ENCODE measurements at regions not wholly inside any gene's neighbourhood (a gene's known extent, or its start where the extent isn't known, plus 50 kb on each side); places are given as distances from the start of the nearest gene placed in this dataset.
"Not testable (repeated sequence)": the region's sequence is repeated elsewhere in the genome, so short reads cannot be mapped to it uniquely, and the experiment has no call there.

DNA sequence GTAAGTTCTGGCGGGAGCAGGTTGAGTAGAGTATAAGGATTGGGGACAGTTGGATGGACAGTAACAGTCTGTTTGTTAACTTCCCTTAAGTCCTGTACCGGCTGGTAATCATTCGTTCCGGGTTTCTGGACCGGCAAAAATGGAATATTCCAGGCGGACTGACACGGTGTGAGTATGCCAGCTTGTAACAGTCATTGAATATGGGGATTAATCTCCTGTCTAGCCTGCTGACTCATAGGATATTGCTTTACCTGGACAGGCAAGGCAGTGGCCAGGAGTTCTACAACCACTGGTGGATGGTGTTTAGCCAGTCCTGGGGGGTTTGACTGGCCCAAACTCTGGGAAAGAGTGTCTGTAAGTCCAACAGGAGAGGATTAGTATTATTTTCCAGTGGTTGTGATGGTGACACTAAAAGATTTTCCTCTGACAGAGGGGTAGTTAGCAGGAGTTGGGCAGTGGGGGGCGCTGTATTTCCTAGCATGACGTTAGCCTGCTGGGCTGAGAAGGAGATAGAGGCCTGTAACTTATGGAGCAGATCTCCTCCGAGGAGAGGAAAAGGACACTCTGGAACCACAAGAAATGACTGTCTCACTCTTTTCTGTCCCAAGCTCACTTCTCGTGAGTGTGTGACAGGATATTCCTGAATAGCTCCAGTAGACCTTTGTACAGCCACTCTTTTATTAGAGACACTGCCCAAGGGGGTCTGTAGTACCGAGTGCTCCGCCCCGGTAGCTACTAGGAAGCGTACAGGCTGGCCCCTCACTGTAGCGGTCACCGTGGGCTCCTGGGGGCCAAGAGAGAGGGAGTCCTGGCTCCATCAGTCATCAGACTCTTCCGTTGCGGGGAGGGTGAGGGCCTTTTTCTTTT is 152.2 kb downstream of the TRIM27 start:
- DNase-seq: no peak

GRCh38 chr6:28772480-28773381 is 151.1 kb downstream of the TRIM27 start:
- no peak for DNase-seq

- no peak for DNase-seq
These were observed 149.3 kb downstream of the TRIM27 start for GRCh38 chr6:28774292-28775051.

DNA sequence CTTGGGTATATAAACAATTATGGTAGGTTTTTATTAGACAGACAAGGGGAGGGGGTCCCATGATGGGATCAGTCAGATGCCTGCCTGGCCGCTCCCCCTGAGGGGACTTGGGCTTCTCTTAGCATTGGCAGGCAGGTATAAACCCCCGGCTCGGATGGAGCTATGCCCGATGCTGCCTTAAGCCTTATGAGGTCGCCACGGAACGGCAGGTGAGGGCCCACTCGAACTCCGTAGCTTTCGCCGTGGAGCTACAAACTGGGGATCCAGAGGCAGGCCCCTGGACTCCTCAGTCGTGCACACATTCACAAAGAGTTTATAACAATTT is 148.8 kb downstream of the TRIM27 start:
- no peak for DNase-seq

- DNase-seq: no peak
These were observed 148.2 kb downstream of the TRIM27 start for GRCh38 chr6:28775405-28776129.

DNA sequence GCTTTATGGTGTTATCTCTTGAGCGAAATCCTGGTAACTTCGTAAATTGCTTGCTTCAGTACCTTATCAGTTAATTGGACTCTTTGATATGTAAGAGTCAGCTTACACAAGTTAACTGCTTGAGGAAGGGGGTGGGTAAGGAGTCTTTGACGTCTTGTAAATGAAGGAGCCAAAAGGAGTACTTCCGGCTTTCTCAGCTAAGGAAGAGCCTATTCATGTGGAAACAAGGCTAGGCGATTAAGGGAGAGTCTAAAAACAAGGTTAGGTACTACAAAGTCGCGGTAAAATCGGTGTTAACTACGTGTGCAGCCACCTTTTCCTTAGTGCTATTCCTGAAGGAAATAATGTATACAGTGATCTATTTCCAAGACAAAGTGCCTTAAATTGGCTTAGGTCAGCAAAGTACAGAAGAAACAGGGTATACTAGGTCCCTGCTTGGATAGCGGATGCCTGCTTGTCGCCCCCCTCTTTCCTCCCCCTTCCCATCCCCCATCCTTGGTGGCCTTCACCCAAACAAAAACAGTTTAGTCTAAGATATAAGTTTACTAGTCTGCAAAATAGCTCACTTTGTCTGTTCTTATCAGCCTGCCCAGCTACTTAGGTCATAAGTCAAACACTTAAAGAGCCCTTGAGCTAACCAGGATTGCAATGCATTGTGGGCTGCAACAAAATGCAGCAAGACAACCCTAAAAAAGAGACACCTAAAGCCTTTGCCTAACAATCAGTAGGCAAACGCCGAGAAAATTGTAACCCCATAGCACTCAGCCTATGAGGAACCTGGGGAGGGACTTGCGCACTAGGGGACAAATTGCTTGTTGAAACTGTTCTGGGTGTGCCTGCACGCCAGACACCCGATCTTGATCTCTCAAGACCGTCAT is 147.3 kb downstream of the TRIM27 start:
- no peak for DNase-seq

DNA sequence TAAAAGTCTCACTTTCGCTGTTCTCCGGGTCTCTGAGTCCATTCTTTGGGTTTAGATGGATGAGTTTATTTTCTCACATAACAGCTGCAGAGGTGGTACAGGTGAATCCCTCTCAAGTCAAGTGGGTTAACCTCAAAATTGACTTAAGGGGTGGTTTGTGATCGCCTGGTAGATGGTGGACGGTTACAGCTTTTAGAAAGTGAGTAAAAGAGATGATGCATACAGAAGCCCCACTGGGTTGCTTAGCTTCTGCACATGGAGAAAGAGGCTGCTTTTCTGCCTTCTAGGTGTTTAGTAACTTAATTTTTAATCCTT is 146.7 kb downstream of the TRIM27 start:
- DNase-seq: no peak

GRCh38 chr6:28782113-28782673 is 141.6 kb downstream of the TRIM27 start:
- DNase-seq: no peak

DNA sequence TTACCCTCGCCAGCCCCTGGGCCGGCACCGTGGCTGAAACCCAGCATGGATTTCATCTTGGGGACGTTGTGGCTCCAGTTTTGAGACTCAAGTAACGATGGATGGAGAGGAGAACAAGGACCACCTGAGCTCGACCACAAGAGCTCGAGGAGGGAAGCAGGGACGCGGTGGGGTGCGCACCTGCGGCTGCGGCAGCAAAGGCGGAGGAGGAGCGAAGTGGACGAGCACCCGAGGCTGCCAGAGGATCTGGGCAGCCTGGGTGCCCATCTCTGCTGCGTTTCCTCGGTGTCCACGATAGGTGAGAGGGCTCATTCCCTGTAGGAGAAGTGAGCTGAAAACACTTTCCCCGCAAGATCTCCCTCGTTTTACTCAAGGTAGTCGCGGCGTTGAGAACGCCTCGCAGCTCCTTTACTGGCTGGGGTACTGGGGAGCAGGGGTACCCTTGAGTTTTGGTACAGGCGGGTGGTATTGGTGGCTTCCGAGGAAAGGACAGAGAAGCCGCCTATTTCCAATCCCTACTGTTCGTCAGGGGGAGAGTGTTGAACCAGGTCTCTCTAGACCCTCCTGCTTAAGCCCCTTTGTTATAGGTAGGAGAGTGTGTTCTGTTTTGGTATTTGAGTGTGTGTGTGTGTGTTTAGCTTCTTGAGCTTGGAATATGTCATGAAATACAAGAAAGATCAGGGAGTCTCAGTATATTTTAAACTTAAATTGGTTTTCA is 137.7 kb downstream of the TRIM27 start:
- DNase-seq: no peak

- no peak for DNase-seq
These were observed 134.2 kb downstream of the TRIM27 start for GRCh38 chr6:28789553-28790083.

DNA sequence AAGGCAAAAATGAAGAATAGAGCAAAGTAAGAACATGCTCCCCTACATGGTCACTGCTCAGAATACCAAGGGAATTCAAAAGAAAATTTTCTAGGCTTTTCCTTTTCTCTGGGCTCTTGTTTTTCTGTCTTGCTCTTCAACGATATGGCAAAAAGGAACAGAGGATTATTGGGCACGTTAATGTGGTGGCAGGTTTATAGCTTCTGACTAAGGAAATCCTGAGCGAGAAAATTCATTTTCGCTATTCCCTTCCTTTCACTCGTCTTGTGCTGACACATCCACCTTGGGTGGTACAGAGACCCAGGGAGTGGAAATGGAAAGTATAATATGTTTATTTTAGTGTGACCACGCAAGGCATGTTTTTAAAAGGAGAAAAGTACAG is 132.8 kb downstream of the TRIM27 start:
- no peak for DNase-seq

GRCh38 chr6:28794175-28795002 is 129.4 kb downstream of the TRIM27 start:
- DNase-seq: no peak

GRCh38 chr6:28800647-28801046 is 123.1 kb downstream of the TRIM27 start:
- DNase-seq: not testable (repeated sequence)

GRCh38 chr6:28802417-28803336 is 121.1 kb downstream of the TRIM27 start:
- no peak for DNase-seq

- no peak for DNase-seq
These were observed 120.5 kb downstream of the TRIM27 start for GRCh38 chr6:28803337-28803709.

DNA sequence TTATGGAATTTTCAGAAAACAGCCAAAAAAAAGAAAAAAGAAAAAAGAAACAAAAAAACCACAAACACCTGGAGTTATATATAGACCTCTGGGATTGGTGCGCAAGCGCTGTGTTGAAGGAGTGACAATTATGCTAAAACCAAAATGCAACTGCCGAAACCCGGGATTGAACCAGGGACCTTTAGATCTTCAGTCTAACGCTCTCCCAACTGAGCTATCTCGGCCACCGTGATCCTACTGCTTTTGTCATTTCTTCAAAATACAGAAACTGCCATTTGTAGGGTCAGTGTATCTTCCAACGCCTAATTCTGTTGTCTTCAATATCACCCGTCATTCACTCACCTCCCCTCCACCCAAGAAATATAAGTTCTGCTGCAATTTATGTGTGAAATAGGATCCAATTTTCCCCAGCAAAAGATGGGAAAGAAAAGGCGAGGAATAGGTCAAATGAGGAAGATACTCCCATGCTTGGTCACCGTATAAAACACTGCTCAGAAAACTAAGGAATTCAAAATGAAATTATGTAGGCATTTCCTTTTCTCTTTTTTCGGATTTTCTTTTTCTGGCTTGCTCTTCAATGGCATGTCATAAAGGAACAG is 116.0 kb downstream of the TRIM27 start:
- DNase-seq: no peak

- DNase-seq: no peak
These were observed 115.4 kb downstream of the TRIM27 start for GRCh38 chr6:28808383-28808782.
